IPS-15b (cell line): ENCODE measurements at regions not wholly inside any gene's neighbourhood (a gene's known extent, or its start where the extent isn't known, plus 50 kb on each side); places are given as distances from the start of the nearest gene placed in this dataset.

Experiments used
- H3K27me3 ChIP-seq: one replicate; pipeline ENCODE4 v1.6.1; 2013; ENCODE audit warnings: low read length; ENCODE audit not compliant: control insufficient read depth, insufficient read depth
- H3K36me3 ChIP-seq: one replicate; pipeline ENCODE4 v1.6.1; 2013; ENCODE audit warnings: low read length; ENCODE audit not compliant: control insufficient read depth, insufficient read depth
- H3K4me1 ChIP-seq: one replicate; pipeline ENCODE4 v1.6.1; 2013; ENCODE audit warnings: mild to moderate bottlenecking, low read length; ENCODE audit not compliant: control insufficient read depth, insufficient read depth
- H3K4me3 ChIP-seq: one replicate; pipeline ENCODE4 v1.5.1; 2013; ENCODE audit warnings: low read depth, low read length
- H3K9ac ChIP-seq: one replicate; pipeline ENCODE4 v1.6.1; 2013; ENCODE audit warnings: low read depth, mild to moderate bottlenecking, low read length
- H3K9me3 ChIP-seq: one replicate; pipeline ENCODE4 v1.6.1; 2013; ENCODE audit warnings: mild to moderate bottlenecking, low read length; ENCODE audit not compliant: control insufficient read depth, insufficient read depth

- Histone ChIP-seq H3K4me3 (no peak overlapping the region), H3K9ac (no peak overlapping the region), H3K27me3 (peaks cover 6% of the 10 kb centered on the region), H3K36me3 (no peaks in the 10 kb centered on the region), H3K9me3 (no peaks in the 10 kb centered on the region), H3K4me1 (no peaks in the 10 kb centered on the region)
These were observed 168.9 kb downstream of the AASDH start for GRCh38 chr4:56218230-56218895.

GRCh38 chr4:56217343-56217890 lies 169.9 kb downstream of the AASDH start:
- H3K4me1 ChIP-seq: no peaks in the 10 kb centered on the region
- no peak overlapping the region for H3K4me3 ChIP-seq
- no peak overlapping the region for H3K9ac ChIP-seq
- H3K27me3 ChIP-seq: peaks cover 13% of the 10 kb centered on the region
- no peaks in the 10 kb centered on the region for H3K36me3 ChIP-seq
- no peaks in the 10 kb centered on the region for H3K9me3 ChIP-seq

DNA sequence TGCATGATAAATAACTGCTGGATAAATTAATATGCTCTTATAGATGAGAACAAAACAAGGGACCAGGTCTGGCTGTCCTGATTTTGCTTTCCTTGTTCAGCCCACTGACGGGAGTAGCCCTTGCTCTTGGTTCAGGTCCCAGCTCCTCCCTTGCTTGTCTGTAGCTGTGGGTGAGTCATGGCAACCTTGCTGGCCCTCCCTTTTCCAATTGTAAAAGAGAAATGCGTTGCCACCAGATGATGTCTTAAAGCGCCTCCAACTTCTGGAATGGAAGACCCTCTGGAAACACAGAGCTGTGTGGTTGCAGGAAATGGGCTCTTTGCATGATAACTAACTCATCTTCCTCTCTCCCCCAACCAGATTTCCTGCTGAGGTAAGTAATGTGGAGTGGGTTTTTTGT lies 171.4 kb downstream of the AASDH start:
- Histone ChIP-seq H3K4me3 (no peak overlapping the region), H3K9ac (no peak overlapping the region), H3K9me3 (peaks cover 8% of the 10 kb centered on the region), H3K27me3 (peaks cover 28% of the 10 kb centered on the region), H3K36me3 (no peaks in the 10 kb centered on the region), H3K4me1 (no peaks in the 10 kb centered on the region)

DNA sequence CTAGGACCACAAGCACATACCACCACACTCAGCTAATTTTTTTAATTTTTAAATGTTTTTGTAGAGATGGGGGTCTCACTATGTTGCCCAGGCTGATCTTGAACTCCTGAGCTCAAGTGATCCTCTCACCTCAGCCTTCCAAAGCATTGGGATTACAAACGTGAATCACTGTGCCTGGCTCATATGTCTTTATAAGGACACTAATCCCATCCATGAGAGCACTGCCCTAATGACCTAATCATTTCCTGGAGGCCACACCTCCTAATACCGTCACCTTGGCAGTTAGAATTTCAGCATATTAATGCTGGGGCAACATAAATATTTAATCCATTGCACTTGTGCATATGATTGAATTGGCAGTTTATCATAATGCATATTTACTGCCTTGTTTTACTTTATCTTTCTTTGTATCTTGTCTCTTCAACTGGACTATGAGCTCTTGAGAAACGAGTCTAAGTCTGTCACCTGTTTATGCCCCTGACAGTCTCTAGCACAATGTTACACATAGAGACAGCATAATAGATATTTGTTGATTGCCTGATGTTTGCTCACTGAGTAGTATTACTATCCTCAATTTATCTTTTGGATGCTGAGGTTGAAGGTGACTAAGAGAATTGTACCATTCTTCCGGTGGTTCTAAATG lies 172.0 kb downstream of the AASDH start:
- Histone ChIP-seq H3K9ac (no peak overlapping the region), H3K4me3 (no peak overlapping the region), H3K4me1 (no peaks in the 10 kb centered on the region), H3K36me3 (no peaks in the 10 kb centered on the region), H3K27me3 (peaks cover 30% of the 10 kb centered on the region), H3K9me3 (peaks cover 8% of the 10 kb centered on the region)

DNA sequence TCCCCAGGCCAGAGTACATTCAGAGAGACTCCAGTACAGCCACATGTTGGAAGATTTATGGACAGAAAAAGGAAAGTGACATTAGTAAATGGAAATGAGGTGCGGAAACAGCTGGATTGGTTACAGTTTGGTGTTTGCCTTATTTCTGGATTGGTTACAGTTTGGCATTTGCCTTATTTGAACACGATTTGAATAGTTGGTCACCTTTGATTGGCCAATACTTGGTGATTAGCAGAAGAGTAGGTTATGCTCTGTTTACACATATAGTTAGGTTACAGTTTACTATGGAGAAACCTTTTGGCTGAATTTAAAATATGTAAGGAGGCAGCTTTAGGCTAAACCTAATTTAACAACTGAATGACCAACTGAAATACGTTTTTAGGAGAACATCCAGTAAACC lies 173.7 kb downstream of the AASDH start:
- H3K4me1 ChIP-seq: no peaks in the 10 kb centered on the region
- peaks cover 47% of the 10 kb centered on the region for H3K27me3 ChIP-seq
- peaks cover 8% of the 10 kb centered on the region for H3K9me3 ChIP-seq
- H3K4me3 ChIP-seq: no peak overlapping the region
- no peaks in the 10 kb centered on the region for H3K36me3 ChIP-seq
- H3K9ac ChIP-seq: no peak overlapping the region

DNA sequence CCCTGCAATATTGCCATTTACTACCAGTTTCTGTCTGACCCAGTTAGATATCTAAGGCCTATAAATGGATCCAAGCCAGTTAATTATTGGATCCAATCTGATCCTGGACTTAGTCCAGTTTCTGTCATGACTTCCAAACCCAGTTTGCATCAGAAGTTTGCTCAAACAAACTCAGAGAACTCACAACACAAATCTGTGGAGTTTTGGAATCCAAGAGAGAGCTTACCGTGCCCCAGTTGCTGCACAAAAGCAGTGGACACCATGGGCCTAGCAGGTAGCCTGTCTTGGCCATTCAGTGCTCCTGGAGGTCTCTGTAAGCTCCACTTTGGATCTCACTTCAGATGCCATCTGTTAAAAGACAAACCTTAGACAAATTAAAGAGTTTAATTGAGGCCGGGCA lies 174.5 kb downstream of the AASDH start:
- no peaks in the 10 kb centered on the region for H3K4me1 ChIP-seq
- H3K9ac ChIP-seq: no peak overlapping the region
- H3K36me3 ChIP-seq: no peaks in the 10 kb centered on the region
- H3K4me3 ChIP-seq: no peak overlapping the region
- H3K9me3 ChIP-seq: peaks cover 8% of the 10 kb centered on the region
- peaks cover 54% of the 10 kb centered on the region for H3K27me3 ChIP-seq

- Histone ChIP-seq H3K4me3 (no peak overlapping the region), H3K9me3 (peaks cover 8% of the 10 kb centered on the region), H3K9ac (no peak overlapping the region), H3K27me3 (peaks cover 68% of the 10 kb centered on the region), H3K4me1 (no peaks in the 10 kb centered on the region), H3K36me3 (no peaks in the 10 kb centered on the region)
These were observed 176.1 kb downstream of the AASDH start for GRCh38 chr4:56211202-56211601.

DNA sequence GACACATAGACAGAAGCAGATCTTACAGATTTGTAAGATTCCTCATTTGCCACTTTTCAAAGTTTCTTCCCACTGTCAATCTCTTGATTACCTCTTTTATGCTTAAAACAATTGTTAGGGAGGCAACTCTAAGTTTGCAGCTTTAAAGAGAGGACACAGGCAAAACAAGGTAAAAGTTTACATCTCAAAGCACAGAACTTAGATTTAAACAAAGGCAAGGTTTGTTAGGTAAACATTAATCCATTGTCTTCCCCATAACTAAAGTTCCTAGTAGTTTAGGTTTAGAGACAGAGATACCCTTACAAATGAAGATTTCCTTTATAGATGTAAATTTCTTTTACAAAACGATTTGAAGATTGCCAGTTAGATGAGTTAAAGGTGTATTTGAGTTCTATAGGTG lies 176.9 kb downstream of the AASDH start:
- Histone ChIP-seq H3K4me1 (no peaks in the 10 kb centered on the region), H3K27me3 (peaks cover 76% of the 10 kb centered on the region), H3K4me3 (no peak overlapping the region), H3K36me3 (no peaks in the 10 kb centered on the region), H3K9ac (no peak overlapping the region), H3K9me3 (peaks cover 8% of the 10 kb centered on the region)

GRCh38 chr4:56209767-56210166 lies 177.5 kb downstream of the AASDH start:
- H3K27me3 ChIP-seq: peaks cover 79% of the 10 kb centered on the region
- H3K36me3 ChIP-seq: no peaks in the 10 kb centered on the region
- no peak overlapping the region for H3K4me3 ChIP-seq

DNA sequence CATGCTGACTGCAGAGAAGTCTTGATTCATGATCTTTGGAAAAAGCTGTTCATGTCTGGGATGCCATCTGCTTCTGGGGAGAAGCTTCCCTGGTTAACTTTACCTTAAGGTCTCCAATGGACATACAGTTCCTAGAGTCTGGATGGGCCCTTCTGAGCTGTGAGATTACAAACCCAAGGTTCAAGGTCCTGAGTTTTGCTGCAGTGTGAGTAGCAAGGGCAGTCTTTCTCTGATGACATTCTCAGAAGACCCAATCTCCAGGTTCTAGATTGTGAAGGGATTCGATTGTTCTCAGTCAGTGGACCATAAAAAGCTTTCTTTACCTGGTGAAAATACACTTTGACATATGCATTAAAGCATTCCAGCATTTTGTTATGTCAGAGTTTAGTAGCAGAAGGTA lies 179.2 kb downstream of the AASDH start:
- Histone ChIP-seq H3K9me3 (peaks cover 8% of the 10 kb centered on the region), H3K9ac (no peak overlapping the region), H3K4me1 (no peaks in the 10 kb centered on the region), H3K4me3 (no peak overlapping the region), H3K36me3 (no peaks in the 10 kb centered on the region), H3K27me3 (peaks cover 86% of the 10 kb centered on the region)

More at GRCh38 chr4:56209767-56210166, 177.5 kb downstream of the AASDH start:
- Histone ChIP-seq H3K4me1 (no peaks in the 10 kb centered on the region), H3K9ac (no peak overlapping the region), H3K9me3 (peaks cover 8% of the 10 kb centered on the region)

DNA sequence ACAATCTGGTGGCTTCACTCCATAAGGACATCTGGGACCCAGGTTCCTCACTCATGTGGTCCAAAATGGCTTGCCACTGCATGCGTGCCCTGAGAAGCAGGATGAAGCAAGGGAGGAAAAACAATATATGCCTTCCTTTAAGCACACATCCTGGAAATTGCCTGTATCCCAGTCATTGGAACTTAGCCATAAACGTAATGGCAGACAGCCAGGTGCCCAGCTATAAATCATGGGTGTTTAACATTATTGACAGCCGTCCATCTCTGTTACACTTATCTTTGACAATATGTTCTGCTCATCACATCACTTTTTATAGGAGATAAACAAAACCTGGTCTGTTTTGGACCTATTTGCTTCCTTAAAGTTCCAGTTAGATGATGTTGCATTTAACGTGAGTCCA lies 181.0 kb downstream of the AASDH start:
- Histone ChIP-seq H3K36me3 (no peaks in the 10 kb centered on the region), H3K9ac (no peak overlapping the region), H3K9me3 (peaks cover 2% of the 10 kb centered on the region), H3K4me1 (no peaks in the 10 kb centered on the region), H3K27me3 (peaks cover 68% of the 10 kb centered on the region), H3K4me3 (no peak overlapping the region)

- Histone ChIP-seq H3K9me3 (no peaks in the 10 kb centered on the region), H3K4me1 (no peaks in the 10 kb centered on the region), H3K4me3 (no peak overlapping the region), H3K36me3 (no peaks in the 10 kb centered on the region), H3K9ac (no peak overlapping the region), H3K27me3 (peaks cover 16% of the 10 kb centered on the region)
These were observed 187.0 kb downstream of the AASDH start for GRCh38 chr4:56200275-56200674.
